ENCODE measurements at regions not wholly inside any gene's neighbourhood (a gene's known extent, or its start where the extent isn't known, plus 50 kb on each side); places are given as distances from the start of the nearest gene placed in this dataset.

DNA sequence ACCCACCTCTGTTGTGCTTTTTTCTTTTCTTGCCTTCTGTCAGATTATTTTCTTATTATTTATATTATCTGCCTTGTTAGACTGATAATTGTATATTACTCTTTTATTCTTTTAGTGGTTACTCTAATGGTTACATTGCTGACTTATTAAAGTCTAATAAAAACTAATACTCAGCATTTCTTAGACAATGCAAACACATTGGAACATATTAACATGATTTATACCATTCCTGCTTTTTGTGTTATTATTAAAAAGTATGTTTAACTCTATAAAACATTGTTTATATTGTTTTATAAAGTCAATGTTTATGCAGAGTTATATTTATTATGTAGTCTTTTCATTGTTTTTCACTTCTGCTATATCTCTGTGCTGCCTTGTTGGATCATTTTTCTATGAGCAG, 68.0 kb upstream of the CACNA2D1 start:
- no peak for TF ChIP-seq EP300 (IDR thresholded peaks at IDR 0.05)
- TF ChIP-seq POLR2A (IDR thresholded peaks at IDR 0.05) = no peak
- TF ChIP-seq, protein P1, sequence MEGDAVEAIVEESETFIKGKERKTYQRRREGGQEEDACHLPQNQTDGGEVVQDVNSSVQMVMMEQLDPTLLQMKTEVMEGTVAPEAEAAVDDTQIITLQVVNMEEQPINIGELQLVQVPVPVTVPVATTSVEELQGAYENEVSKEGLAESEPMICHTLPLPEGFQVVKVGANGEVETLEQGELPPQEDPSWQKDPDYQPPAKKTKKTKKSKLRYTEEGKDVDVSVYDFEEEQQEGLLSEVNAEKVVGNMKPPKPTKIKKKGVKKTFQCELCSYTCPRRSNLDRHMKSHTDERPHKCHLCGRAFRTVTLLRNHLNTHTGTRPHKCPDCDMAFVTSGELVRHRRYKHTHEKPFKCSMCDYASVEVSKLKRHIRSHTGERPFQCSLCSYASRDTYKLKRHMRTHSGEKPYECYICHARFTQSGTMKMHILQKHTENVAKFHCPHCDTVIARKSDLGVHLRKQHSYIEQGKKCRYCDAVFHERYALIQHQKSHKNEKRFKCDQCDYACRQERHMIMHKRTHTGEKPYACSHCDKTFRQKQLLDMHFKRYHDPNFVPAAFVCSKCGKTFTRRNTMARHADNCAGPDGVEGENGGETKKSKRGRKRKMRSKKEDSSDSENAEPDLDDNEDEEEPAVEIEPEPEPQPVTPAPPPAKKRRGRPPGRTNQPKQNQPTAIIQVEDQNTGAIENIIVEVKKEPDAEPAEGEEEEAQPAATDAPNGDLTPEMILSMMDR (IDR thresholded peaks at IDR 0.05) = no peak
- TF ChIP-seq POLR2AphosphoS5 (IDR thresholded peaks at IDR 0.05) = no peak

All from upper lobe of left lung (tissue), 4 donors.